Colonic mucosa (tissue), 4 donors: ENCODE measurements at regions not wholly inside any gene's neighbourhood (a gene's known extent, or its start where the extent isn't known, plus 50 kb on each side); places are given as distances from the start of the nearest gene placed in this dataset.

Source experiments
- DNase-seq: peaks from one replicate; pipeline ENCODE4 v3.0.0-alpha.2; 2020
- H3K27ac ChIP-seq: fragments of 200-600 bp; one replicate; pipeline ENCODE4 v1.8.0; 2021
- H3K27me3 ChIP-seq: fragments of 200-600 bp; one replicate; pipeline ENCODE4 v1.8.0; 2021
- H3K36me3 ChIP-seq: fragments of 200-600 bp; one replicate; pipeline ENCODE4 v1.8.0; 2021
- H3K4me1 ChIP-seq: fragments of 200-600 bp; one replicate; pipeline ENCODE4 v1.8.0; 2021; ENCODE audit warnings: mild to moderate bottlenecking
- H3K4me3 ChIP-seq: fragments of 200-600 bp; one replicate; pipeline ENCODE4 v1.8.0; 2021
- H3K9ac ChIP-seq, 2 donors: one replicate each; pipeline ENCODE4 v1.7.0; 2013; ENCODE audit warnings: control low read depth in 2 of 2, low read depth in 2 of 2, low read length in 2 of 2
- H3K9me3 ChIP-seq: fragments of 200-600 bp; one replicate; pipeline ENCODE4 v1.8.0; 2021
- intact Hi-C: fragments of 100-400 bp; cut with DNase I; formaldehyde crosslinking; loops from one replicate; pipeline ENCODE4 v1.14.1; 2022
- TF ChIP-seq, protein P1 (sequence below): fragments of 200-600 bp; IDR thresholded peaks from one replicate; pipeline ENCODE4 v1.8.0; 2022; ENCODE audit warnings: antibody characterized with exemption, mild to moderate bottlenecking
- donor health status: healthy.
- donor health status: DM: no; HTN: no; CAD: no.
- donor health status: DM: no; HTN: no; CAD: no.

- Histone ChIP-seq H3K27ac (no peak overlapping the region), H3K4me3 (no peak overlapping the region), H3K9me3 (no peaks in the 10 kb centered on the region), H3K9ac (no peak overlapping the region), H3K36me3 (no peaks in the 10 kb centered on the region), H3K4me1 (no peaks in the 10 kb centered on the region), H3K27me3 (no peaks in the 10 kb centered on the region)
- TF ChIP-seq, protein P1, sequence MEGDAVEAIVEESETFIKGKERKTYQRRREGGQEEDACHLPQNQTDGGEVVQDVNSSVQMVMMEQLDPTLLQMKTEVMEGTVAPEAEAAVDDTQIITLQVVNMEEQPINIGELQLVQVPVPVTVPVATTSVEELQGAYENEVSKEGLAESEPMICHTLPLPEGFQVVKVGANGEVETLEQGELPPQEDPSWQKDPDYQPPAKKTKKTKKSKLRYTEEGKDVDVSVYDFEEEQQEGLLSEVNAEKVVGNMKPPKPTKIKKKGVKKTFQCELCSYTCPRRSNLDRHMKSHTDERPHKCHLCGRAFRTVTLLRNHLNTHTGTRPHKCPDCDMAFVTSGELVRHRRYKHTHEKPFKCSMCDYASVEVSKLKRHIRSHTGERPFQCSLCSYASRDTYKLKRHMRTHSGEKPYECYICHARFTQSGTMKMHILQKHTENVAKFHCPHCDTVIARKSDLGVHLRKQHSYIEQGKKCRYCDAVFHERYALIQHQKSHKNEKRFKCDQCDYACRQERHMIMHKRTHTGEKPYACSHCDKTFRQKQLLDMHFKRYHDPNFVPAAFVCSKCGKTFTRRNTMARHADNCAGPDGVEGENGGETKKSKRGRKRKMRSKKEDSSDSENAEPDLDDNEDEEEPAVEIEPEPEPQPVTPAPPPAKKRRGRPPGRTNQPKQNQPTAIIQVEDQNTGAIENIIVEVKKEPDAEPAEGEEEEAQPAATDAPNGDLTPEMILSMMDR: no peak
- intact Hi-C loops: loop anchor here (10.0 kb wide), 2 partner anchors 256 to 894 kb away; no protein-coding TSS in a partner anchor
- no peak for DNase-seq
Measured at GRCh38 chr10:78300526-78300925, 266.9 kb downstream of the RPS24 start.

- no peak overlapping the region for H3K9ac ChIP-seq
Measured at GRCh38 chr10:78301481-78301880, 267.8 kb downstream of the RPS24 start.

GRCh38 chr10:78301891-78302738, 268.5 kb downstream of the RPS24 start:
- no peaks in the 10 kb centered on the region for H3K27me3 ChIP-seq
- peak; percentile 18 for DNase-seq
- peak overlapping the region in 1 of 2 donors; percentile 77 for H3K9ac ChIP-seq
- H3K36me3 ChIP-seq: no peaks in the 10 kb centered on the region
- H3K27ac ChIP-seq: peak overlapping the region; percentile 85
- peak overlapping the region; percentile 46 for H3K4me3 ChIP-seq
- H3K4me1 ChIP-seq: no peaks in the 10 kb centered on the region
- TF ChIP-seq, protein P1: no peak
- H3K9me3 ChIP-seq: no peaks in the 10 kb centered on the region
- intact Hi-C loops: loop anchor here (10.0 kb wide), 2 partner anchors 257 to 893 kb away; no protein-coding TSS in a partner anchor

More at GRCh38 chr10:78301481-78301880, 267.8 kb downstream of the RPS24 start:
- Histone ChIP-seq H3K27me3 (no peaks in the 10 kb centered on the region), H3K4me3 (no peak overlapping the region), H3K27ac (no peak overlapping the region), H3K36me3 (no peaks in the 10 kb centered on the region), H3K4me1 (no peaks in the 10 kb centered on the region), H3K9me3 (no peaks in the 10 kb centered on the region)
- intact Hi-C loops: loop anchor here (10.0 kb wide), 2 partner anchors 257 to 893 kb away; no protein-coding TSS in a partner anchor
- TF ChIP-seq, protein P1: no peak
- no peak for DNase-seq

- peak overlapping the region; percentile 77 to 87 for H3K9ac ChIP-seq
- TF ChIP-seq, protein P1: no peak
- no peak for DNase-seq
- H3K27ac ChIP-seq: peak overlapping the region; percentile 85
- no peaks in the 10 kb centered on the region for H3K4me1 ChIP-seq
- H3K9me3 ChIP-seq: no peaks in the 10 kb centered on the region
- H3K36me3 ChIP-seq: no peaks in the 10 kb centered on the region
- intact Hi-C loops: loop anchor here (10.0 kb wide), 2 partner anchors 258 to 892 kb away; no protein-coding TSS in a partner anchor
- H3K4me3 ChIP-seq: peak overlapping the region; percentile 46
- H3K27me3 ChIP-seq: no peaks in the 10 kb centered on the region
Measured at GRCh38 chr10:78302739-78302988, 269.0 kb downstream of the RPS24 start.

DNA sequence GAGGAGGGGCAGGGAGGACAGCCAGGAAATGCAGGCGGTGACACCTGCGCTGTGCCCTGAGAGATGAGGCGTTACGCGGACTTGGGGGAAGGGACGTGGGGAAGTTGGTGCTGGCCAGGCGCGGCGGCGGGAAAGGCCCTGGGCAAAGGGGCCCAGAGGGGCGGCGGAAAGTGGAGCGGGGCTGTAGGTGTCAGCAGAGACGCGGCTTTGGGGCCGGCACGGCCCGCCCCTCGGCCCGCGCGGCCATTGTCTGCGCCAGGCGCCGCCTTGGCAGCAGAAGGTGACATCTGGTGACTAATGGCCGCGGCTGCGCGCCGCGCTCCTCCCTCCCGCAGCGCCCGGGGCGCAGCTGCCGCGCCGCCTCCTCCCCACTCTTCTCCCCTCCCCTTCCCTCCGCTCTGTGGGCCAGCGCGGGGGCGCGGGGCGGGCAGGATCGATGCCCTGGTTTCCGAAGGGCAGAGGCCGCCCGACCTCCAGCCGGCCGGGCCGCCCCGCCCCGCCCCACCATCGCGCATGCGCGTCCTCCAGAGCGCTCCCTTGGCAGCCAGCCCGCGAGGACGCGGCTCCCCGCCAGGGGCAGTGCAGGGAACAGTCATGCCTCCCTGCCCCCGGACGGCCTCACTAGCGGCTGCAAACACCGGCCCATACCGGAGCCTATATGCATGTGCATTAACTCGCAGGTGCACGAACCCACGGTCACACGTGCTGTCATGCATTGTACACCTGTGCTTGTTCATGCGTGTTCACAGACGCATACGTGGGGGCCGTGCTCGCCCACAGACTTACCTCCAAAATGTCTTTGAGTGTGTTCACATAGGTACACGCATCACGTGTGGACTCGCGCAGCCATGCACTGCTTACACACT, 269.6 kb downstream of the RPS24 start:
- peak overlapping the region; percentile 85 for H3K27ac ChIP-seq
- H3K36me3 ChIP-seq: no peaks in the 10 kb centered on the region
- no peaks in the 10 kb centered on the region for H3K4me1 ChIP-seq

More for the DNA sequence above, 269.6 kb downstream of the RPS24 start:
- Histone ChIP-seq H3K9me3 (no peaks in the 10 kb centered on the region), H3K27me3 (no peaks in the 10 kb centered on the region), H3K4me3 (peak overlapping the region; percentile 46), H3K9ac (peak overlapping the region; percentile 77 to 87)
- intact Hi-C loops: loop anchor here (10.0 kb wide), 2 partner anchors 258 to 892 kb away; no protein-coding TSS in a partner anchor
- peak; percentile 95 for DNase-seq
- TF ChIP-seq, protein P1: peak; percentile 79
